GM12873 (cell line): ENCODE measurements at regions not wholly inside any gene's neighbourhood (a gene's known extent, or its start where the extent isn't known, plus 50 kb on each side); places are given as distances from the start of the nearest gene placed in this dataset.

ENCODE experiments used
- TF ChIP-seq, protein P1 (sequence below): IDR thresholded peaks from 2 replicates; pipeline ENCODE4 v1.5.1; 2012; ENCODE audit warnings: low read depth, mild to moderate bottlenecking, moderate library complexity, low read length, control low read depth; ENCODE audit not compliant: insufficient read depth; ENCODE audit errors: missing control alignments

DNA sequence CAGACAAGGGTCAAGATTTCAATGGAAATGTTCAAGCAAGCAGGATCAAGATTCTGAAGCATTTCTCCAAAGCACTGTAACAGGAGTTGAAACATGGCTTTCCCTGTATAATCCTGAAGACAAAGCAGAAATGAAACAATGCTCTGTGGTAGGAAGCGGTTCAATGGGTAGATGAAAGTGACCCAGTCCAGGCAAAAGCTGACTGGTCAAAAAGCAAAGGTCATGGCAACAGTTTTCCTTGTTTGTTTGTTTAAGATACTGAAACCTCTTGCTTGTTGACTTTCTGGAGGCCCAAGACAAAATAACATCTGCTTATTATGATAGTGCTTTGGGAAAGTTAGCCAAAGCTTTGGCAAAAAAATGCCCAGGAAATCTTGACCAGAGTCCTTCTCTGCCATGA lies 1343.9 kb upstream of the PCDH9 start:
- TF ChIP-seq, protein P1, sequence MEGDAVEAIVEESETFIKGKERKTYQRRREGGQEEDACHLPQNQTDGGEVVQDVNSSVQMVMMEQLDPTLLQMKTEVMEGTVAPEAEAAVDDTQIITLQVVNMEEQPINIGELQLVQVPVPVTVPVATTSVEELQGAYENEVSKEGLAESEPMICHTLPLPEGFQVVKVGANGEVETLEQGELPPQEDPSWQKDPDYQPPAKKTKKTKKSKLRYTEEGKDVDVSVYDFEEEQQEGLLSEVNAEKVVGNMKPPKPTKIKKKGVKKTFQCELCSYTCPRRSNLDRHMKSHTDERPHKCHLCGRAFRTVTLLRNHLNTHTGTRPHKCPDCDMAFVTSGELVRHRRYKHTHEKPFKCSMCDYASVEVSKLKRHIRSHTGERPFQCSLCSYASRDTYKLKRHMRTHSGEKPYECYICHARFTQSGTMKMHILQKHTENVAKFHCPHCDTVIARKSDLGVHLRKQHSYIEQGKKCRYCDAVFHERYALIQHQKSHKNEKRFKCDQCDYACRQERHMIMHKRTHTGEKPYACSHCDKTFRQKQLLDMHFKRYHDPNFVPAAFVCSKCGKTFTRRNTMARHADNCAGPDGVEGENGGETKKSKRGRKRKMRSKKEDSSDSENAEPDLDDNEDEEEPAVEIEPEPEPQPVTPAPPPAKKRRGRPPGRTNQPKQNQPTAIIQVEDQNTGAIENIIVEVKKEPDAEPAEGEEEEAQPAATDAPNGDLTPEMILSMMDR, result no peak

DNA sequence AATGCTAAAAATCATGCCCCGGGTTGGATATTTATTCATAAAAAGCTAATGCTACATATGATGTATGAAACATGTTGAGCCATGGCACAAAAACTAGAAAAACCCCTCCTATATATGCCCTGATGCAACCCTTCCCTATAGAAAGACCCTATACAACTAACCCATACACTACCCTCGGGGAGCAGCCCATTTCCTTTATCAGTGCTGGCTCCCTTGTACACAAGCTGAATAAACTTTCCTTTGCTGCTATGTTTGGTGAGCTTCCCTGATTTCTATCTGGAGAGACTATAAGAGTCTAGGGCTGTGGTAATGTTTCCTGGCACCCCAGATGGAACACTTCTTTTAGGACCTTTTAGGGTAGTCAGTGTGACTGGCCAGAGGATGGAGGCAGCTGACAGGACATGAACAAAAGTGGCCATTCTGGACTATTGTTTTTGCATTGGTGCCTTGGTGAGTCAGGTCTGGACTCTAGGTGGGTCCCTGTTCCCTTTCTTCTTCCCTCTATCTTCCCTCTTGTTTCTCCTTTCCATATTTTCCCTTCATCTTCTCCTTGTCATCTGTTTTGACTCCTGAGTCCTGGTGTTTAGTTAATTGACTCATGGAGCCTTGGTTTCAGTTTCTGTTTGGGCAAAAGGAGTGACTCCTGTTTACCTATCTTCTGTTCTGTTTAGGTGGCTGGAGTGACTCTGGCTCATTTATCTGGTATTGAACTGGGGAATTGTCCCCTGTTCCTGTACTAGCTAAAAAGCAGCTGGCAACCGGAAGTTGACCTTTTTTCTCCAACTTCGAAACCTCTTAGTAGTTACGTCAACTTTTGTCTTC lies 1321.8 kb upstream of the PCDH9 start:
- TF ChIP-seq, protein P1, result no peak

DNA sequence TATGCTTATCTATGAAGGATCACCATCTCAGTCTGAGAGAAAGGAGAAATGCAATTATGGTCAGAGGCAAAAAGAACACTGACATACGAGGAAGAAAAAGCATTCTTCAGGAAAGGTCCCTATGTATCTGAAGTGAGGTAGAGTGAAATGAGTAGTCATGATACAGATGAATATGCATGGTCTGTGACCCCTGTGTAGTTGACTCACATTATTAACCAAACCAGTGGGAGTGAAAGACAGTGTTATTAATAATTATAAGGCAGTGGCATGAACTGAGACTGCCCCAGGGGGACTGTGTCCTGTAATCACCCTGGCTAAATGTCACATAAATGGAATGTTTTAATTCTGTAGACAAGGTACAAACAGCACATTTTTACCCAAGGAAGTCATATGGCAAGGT lies 1320.2 kb upstream of the PCDH9 start:
- TF ChIP-seq, protein P1, result no peak

DNA sequence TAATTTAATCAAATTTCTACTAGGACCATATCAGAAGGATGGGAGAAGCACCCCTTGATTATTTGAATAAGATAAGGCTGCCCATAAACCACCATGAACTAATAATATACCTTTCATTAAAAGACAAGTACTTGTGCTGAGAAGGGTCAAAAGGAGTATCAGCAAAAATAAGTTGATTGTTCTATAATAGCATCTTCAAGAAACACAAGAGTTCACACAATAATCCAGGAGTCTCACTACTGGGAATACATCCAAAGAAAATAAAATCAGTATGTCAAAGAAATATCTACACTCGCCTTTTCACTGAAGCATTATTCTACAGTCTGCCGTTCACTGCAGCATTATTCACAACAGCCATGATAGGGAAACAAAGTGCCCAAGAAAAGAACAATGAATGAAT lies 1310.1 kb upstream of the PCDH9 start:
- TF ChIP-seq, protein P1, result no peak

DNA sequence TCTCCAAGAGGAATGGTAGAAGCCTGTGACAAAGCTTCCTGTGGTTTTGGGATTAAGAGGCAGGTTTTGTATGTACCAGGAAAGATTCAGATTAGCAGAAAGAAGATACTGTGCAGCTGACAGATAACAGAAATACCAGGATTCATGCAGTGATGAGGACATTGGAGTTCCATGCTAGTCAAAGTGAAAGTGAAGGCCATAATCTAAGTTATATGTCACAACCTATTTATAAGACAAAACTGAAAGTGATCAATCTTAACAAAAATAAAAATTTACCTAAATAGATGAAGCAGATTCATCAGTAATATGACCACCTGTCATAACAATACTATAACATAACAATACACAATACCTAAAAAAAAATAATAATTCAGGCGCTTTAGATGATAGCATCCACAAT lies 1305.2 kb upstream of the PCDH9 start:
- TF ChIP-seq, protein P1, result no peak

DNA sequence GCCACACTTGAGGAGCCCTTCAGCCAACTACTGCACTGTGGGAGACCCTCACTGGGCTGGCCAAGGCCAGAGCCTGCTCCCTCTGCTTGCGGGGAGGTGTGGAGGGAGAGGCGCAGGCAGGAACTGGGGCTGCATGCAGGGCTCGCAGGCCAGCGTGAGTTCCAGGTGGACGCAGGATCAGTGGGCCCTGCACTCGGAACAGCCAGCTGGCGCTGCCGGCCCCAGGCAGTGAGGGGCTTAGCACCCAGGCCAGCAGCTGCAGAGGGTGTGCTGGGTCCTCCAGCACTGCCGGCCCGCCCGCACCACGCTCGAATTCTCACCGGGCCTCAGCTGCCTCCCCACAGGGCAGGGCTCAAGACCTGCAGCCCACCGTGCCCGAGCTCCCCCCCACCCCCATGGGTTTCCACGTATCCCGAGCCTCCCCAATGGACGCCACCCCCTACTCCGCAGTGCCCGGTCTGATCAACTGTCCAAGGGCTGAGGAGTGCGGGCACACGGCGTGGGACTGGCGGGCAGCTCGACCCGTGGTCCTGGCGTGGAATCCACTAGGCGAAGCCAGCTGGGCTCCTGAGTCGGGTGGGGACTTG lies 1293.8 kb upstream of the PCDH9 start:
- TF ChIP-seq, protein P1, result no peak

DNA sequence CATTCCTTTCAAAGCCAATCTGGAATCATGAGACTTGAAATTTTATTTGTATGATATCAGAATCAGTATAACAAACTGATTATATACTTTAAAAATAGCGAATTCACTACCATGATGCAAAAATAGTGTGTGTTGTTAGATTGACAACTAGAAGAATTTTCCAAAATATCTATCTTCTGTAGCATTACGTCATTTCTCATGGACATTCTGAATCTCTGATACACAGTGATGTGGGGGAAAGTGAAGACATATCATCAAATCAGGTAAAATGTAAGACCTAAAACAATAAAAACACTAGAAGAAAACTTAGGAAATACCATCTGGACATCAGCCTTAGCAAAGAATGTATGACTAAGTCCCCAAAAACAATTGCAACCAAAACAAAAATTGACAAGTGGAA lies 1292.0 kb upstream of the PCDH9 start:
- TF ChIP-seq, protein P1, result no peak
